NCI-H1105 treated with DMSO at 0.1 percent for 48 hours (cell line): ENCODE measurements at regions not wholly inside any gene's neighbourhood (a gene's known extent, or its start where the extent isn't known, plus 50 kb on each side); places are given as distances from the start of the nearest gene placed in this dataset.
"Not testable (repeated sequence)": the region's sequence is repeated elsewhere in the genome, so short reads cannot be mapped to it uniquely, and the experiment has no call there.

Source experiments
- DNase-seq: peaks from one replicate; lab custom pipeline; 2025; lab: John Stamatoyannopoulos, UW

DNA sequence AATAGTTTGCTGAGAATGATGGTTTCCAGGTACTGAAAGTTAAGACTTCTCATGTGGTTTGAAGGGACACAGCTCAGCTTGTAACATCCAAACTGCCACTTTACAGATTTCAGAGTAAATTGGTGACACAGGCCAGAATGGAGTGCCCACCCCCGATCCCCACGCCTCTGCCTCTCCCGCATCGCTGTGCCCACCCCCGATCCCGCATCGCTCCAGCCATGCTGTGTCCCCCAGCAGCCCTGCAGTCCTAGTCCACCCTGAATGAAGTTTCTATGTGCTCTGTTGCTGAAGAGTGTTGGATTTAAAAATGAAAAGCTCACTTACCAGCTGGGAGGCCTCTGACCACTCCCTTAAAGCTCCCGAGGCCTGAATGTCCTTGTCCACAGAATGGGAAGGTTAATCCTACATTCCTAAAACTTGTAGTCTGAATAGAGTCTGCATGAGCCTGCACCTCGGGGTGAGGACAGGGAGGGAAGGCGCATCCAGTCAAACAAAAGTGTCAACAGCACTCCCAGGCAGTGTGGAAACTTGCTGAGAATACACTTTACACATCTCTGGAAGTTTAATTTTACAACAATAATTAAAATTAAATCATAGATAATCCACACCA lies 176.4 kb upstream of the ID2 start:
- DNase-seq: no peak

DNA sequence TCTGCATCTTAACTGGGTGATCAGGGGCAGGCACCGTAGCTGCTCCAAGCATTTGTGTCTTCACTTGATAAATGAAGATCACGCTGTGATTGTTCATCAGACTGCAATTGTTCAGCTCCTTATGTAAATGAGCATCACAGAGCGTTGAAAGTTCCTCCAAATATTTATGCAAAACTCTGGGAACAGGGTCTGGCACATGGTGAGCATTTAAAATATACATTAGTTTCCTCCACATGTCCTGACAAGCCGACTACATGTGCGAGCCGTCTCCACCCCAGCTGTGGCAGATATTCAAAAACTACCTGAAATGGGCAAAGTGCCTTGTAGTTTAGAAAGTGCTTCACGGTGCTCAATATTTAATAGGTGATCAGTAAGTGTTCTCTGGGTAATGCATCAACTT lies 175.1 kb upstream of the ID2 start:
- no peak for DNase-seq

DNA sequence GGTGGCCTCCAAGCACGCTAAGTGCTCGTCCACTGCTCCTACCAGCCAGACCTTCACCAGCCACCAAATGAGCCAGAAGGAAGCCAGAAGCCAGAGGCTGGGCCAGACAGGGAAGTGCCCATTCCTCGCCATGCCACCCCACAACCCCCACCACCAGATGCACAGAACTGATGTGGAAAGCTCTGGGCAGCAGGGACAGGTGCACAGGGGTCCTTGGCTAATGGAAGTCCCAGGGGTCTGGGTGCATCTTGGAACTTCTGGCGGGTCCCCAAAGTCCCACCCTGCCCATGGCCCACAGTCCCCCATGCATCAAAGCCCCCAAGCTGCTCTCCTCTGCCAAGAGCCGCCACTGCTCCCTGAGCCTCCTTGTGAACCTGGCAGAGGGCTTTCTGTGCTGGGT lies 173.1 kb upstream of the ID2 start:
- DNase-seq: no peak

DNA sequence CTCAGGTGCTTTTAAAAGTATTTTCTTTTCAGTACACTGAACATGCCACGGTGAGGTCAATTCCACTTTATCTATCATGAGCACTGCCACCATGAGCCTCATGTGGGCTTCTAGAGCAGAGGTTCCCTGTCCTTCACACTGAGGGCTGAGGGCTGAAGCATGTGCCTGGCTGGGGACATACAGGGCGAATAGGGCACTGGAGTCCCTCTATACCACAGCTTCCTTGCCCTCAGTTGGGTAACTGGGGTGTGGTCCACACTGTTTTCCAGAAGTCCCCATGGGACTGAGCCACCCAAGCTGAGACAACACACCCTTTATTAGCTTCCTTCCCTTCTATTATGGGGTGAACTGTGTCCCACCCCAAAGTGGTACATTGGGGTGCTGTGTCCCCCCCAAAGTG lies 172.2 kb upstream of the ID2 start:
- no peak for DNase-seq

DNA sequence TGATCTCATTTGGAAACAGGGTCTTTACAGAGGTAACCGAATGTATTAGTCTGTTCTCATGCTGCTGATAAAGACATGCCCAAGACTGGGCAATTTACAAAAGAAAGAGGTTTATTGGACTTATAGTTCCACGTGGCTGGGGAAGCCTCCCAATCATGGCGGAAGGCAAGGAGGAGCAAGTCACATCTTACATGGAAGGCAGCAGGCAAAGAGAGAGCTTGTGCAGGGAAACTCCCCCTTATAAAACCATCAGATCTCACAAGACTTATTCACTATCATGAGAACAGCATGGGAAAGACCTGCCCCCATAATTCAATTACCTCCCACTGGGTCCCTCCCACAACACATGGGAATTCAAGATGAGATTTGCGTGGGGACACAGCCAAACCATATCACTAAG lies 171.8 kb upstream of the ID2 start:
- not testable (repeated sequence) for DNase-seq

DNA sequence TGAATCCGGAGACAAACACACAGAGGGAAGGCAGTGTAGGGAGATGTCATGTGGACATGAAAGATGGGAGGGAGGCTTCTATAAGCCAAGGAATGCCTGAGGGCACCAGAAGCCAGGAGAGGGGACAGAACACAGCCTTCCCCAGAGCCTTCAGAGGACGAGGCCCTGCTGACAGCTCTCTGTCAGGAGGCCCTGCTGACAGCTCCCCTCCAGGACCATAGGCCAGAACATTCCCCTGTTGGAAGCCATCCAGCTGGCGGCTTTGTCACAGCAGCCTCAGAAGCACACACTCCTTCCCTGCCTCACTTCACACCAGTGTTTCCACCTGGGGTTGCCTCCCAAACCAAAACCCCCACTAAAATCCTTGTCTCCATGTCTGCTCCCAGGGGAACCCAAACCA lies 171.3 kb upstream of the ID2 start:
- no peak for DNase-seq

DNA sequence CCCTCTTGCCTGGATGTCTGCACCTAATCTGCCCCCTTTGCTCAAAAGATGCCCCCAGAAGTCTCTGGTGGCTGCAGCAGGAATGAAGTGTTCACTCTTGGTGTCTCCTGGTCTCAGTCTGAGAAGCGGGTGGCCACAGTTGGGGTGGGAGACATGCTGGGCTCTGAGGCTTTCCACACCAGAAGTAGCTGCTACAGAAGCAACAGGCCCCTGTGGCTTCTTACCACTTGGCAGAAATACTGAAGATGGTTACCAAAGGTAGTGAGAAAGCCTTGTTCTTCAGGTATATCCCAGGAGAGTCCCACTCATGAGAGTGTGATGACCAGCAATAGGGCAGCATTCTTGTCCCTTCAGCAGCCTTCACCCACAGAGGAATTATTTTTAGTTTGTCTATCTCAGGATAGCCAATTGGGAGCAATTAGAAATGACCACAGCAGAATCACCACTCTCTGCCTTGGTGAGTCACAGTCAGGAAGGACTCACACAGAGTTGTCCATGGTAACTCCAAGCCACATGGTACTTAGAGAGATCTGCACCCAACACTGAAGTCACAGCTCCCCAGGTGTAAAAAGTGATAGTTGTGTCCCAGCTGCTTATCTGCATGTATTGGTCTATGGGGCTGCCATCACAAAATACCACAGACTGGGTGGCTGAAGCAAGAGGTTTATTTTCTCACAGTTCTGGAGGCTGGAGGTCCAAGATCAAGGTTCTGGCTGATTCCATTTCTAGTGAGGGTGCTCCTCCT lies 169.8 kb upstream of the ID2 start:
- DNase-seq: no peak

DNA sequence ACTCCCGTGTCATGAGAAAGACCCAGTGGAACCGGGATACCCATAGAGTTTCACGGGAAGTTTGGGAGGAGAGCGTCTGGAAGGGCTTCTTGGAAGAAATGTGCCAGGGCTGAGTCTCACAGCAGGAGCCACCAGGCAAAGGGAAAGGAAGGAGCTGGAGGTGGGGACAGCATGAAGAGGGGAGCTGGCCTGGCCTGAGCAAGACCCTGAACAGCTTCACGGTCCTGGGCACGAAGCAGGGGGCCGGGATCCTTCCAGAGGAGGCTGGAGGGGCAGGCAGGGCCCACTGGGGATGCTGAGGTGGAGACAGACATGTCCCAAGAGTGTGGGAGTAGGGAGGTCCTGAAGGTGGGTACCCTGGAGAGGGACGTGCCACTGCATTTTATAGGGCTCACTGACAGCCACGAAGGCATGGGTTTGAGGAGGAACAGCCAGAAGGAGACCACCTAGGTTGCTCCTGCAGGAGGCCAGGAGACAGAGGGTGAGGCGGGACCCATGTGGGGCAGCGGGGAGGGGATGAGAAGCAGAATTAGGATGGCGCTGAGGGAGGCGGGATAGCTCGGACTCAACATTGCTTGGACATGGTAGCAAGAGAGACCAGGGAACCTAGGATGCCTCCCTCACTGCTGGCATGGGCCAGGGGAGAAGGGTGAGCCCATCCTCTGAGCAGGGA lies 168.1 kb upstream of the ID2 start:
- no peak for DNase-seq

DNA sequence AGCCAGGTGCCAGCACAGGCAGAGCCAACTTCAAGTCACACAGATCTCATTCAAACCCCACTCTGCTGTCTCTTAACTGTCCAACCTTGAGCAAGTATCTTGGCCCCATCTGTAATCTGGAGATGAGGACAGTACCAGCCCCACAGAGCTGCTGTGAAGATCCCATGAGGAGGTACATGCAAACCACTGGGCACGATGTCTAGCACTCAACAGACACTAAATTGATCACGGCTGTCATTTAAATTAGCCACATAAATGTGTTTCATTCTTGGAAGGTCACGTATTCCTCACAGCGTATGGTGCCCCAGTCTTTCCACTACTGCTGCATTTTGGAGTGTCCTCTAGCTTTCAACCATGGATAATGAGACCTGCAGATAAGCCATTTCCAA lies 167.6 kb upstream of the ID2 start:
- no peak for DNase-seq

DNA sequence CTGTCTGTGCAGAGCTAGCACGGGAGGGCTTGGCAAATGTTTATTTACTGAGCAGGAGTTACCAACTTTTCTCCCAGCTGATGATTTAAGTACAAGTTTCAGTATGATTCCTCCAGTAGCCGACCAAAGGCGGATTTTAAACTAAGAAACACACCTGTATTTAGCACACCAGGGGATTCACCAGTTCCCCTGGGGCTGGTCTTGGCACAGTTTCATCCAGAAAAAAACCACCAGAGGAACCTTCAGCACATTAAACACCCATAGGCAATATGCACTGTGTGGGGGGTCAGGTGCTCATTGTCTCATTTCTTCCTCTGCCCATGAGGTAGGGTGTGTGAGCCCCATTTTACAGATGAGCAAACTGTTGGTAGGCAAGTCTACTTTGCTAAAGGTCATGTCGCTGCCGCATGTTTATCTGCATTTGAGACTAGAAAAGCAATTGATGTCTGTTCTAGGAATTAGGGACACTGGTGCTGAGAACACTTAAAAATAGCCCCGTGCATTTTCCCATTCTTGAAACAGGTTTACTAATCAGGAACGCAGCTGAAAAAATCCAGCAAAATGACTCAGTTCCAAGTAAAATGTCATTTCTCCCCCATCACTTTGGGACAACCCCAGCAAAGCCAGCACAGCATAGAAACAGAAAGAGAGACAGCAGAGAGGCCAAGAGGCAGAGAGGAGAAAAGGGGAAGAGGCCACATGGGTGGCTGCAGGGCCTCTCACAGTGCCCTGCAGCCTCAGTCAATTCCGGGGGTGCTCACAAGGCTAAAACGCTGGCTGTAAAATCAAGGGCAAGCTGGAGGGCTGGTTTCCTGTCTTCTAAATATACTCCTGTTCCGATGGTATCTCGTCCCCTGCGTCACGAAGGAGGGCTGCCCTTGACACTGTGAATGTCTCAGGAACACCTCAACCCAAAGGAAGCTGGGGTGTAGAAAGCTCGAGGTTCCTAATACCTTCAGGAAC lies 166.8 kb upstream of the ID2 start:
- no peak for DNase-seq

DNA sequence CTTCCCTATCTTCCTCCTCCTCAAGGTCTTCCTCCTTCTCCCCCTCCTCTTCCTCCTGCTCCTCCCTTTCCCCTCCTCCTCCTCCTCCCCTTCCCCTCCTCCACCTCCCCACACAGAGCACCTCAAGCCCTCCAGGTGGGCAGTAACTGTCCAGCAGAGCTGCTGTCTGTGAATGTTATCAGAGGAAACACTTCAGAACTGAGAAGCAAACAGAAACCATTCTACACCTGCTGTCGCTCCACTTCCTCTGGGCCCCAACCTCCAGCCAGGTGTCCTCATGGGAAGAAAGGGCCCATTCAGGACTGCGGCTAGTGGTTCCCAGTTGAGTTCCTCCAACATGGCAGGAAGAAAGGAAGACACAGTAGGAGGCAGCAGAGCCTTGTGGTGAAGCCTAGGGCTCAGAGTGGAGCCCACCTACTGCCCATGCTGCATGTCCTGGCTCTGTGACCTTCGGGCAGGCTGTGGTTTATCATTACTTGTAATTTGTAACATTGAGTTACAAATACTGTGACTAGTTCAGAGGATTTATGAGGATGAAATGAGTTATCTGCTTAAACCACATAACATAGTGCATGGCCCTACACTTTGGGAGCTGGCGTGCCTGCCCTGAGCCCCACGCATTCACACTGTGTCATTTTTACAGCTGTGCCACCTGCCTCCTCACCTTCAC lies 165.9 kb upstream of the ID2 start:
- DNase-seq: peak; percentile 44

DNA sequence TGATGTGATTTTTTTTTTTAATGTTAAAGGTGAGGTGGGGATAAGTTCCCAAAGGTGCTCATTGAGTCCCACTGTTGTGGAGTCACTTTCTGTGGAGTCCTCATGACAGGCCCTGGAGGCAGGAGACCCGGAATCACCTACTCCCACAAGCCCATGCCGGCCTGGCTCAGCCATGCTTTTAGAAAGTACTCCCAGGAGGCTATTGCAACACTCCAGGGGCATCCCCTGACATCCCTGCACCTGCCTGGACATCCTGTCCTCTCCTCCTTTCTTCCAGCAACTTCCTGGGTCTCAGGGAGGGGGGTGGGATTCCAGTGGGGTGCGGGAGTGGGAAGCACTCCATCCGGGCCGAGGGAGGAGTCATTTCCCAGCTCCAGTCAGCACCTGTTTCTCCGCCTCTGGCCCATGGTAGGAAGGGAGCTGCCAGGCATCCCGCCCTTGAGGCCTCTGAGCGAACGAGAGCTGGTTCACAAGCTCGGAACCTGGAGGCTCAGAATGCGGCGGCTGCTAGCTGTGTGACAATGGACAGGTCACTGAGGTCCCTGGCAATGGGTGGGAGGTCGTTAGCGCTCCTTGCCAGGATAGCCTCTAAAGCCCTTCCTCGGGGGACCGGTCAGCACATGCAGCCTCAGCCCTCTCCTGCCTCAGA lies 163.9 kb upstream of the ID2 start:
- DNase-seq: no peak

DNA sequence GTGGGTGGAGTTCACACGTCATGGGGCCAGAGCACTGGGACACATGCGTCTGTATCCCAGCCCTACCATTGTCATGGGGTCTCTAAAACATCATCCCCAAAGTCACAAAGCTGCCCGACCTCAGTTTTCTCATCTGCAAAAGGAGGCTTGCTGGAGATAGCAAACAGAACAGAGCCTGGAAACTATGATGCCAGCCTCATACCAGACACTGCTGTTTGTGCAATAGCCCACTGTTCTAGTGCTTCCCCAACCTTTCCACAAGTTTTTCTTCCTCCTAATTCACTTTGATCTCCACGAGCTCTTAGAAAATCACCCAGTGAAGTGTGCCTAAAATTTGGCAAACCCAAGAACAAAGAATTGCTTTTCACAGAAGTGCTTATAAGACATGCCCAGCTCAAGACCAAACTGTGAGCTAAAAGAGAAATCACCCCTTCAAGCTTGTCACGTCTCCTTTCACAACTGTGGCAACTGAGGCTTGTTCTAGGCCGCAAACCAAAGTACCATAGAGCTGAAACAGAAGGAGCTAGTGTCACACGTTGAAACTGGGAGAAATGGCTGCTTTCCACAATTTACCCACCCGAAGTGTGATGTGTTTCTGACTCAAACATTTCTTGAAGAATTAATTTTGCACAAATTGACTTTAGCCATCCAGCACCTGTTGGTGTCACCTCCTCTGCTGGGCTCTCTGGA lies 162.7 kb upstream of the ID2 start:
- DNase-seq: no peak

DNA sequence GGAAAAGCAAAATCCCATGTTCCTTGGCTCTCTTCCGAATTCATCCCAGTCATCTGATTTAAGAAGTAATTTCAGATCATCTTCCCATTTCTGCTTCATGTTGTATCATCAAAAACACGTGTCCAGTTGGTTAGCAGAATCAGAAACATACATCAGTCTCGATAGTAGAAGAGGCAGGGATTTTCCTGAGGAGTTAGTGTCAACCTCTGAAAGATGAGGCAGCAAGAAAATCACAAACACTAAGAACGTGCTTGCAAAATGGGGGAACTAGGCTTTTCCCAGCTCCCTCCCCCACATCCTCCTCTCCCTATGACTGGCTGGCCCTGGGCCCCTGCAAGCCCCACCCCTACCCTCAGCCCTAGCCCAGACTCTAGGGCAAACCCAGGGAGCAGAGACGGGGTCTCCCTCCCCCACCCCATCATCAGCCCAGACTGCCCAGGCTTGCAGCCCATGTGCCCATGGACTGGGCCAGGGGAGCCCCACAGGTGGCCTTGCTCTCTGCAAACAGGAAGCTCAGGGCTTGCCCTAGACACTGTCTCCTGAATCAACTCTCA lies 161.0 kb upstream of the ID2 start:
- no peak for DNase-seq

DNA sequence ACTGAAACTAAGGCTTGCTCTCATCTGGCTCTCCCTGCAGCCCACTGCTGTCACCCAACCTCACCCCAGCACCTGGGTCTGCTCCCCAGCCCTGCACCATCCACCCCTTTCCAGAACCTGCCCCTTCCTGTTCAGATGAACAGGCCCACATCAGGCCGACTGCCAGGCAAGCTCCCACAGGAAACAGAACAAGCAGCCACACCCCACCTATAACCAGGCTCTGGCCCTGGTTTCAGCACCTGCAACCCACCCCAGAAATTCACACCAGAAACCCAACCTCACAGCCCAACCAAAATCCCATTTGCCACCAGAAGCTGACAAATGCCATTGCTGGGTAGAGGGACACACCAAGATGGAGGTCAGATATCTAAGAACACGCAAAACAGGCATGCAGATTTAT lies 159.2 kb upstream of the ID2 start:
- no peak for DNase-seq

DNA sequence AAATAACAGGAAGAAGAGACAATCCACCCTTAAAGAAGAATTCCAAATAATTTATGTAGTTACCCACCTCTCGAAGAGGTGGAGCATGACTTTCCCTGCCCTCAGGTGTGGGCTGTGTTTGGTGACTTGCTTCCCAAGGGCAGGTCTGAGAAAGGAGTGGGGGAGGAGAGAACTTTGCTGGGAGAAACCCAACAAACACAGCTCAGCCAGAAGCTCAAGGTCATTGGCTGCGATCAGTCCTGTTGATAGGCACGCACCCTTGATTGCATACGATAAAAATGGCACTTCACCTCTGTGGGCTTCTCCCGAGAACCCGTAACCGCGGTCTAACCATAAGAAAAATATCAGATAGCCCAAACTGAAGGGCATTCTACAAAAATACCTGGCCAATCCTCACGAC lies 157.5 kb upstream of the ID2 start:
- no peak for DNase-seq

DNA sequence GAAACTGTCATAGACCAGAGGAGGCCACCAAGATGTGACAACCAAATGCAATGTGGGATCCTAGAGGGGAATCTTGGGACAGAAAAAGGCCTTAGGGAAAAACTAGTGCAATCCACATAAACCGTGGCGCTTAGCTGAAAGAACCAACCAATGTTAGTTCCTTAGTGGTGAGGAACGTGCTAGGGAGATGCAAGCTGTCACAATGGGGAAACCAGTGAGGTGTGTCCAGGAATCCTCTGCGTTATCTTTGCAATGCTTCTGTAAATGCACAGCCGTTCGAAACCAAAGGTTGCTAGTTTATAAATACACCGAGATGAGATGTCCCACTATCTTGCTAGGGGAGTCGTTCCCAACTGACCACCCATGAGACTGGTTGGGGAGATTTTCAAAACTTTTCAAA lies 157.0 kb upstream of the ID2 start:
- DNase-seq: no peak

DNA sequence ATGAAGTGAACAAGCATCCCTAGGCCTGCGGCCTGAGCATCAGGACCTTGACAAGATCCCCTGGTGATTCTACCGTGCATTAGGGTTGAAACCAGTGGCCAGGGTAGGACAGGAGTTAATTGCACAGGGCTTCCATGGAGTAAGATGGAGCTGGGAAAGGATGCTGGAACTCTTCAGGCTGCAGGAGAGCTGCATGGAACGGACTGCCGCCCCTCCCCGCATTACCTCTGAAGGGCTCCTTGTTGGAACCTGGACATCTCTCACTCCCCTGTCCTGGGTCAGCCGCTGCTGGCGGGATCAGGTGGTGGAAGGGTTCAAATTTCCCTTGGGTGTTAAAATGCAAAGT lies 156.6 kb upstream of the ID2 start:
- DNase-seq: no peak

DNA sequence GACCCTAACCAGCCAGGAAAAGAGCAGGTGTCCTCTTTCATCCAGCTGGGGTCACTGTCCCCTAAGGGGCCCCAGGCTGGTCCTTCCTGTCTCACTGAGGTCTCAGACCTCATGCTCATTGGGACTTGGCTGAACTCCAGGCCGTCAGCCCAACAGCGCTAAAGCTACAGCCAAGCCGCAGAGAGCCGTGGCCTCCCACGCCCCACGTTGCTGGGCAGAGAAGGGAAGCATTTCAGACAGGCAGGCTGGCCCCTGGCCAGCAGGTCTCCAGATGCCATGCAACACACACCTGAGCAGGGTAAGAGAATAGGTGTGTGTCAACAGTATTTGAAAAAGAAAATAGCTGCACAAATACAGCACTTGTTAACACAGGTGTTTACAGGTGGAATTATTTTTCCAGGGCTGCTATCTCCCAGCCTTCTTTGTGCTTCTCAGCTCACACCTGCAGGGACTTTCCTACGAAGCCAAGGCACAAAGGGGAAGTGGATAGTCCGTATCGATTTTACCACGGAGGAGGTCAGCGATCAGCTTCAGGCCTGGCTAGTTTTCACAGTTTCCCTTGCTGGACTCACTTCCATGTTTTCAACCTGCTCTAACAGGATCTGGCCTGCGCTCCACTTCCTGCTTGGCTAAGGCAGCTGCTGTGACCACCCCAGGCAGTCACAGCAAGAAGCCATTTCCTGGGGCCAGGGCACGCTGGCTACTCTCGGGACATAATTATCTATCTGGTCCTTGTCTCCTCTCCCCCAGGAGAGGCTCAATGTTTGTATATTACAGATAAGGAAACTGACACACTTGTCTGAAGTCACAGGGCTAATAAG lies 156.1 kb upstream of the ID2 start:
- DNase-seq: peak; percentile 96

DNA sequence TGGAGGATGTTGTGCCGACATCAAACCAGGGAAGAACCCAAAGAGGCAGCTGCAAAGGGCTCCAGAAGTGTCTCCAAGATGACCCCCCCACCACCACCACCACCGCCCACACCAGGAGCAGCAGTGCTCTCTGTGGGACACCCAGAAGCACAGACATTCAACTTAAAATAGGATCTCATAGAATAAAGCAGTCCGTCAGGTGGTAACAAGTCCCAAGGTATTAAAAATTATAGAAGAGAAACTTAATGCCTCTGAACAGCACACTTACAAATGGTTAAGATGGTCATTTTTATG lies 155.5 kb upstream of the ID2 start:
- DNase-seq: no peak
